COR-L47 (cell line): ENCODE measurements at regions not wholly inside any gene's neighbourhood (a gene's known extent, or its start where the extent isn't known, plus 50 kb on each side); places are given as distances from the start of the nearest gene placed in this dataset.

ENCODE experiments used
- DNase-seq: peaks from one replicate; lab custom pipeline; 2025; lab: John Stamatoyannopoulos, UW

DNA sequence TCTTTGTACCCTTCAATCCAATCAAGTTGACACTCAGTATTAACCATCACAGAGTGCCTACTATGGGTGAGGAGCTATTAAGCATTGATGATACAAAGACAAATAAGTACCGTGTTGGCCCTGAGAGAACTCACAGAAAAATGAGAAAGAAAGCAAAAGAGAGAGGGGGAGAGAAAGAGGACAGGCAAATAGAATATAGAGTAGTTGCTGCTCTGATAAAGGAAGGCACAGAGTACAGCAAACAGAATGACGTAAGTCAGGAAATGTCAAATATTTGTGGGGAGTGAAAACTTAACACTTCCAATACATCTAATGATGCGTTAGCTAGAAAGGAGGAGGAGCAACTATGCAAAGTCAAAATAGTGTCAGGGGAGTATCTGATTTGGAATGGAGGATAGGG, 320.6 kb upstream of the KCNH8 start:
- no peak for DNase-seq

DNA sequence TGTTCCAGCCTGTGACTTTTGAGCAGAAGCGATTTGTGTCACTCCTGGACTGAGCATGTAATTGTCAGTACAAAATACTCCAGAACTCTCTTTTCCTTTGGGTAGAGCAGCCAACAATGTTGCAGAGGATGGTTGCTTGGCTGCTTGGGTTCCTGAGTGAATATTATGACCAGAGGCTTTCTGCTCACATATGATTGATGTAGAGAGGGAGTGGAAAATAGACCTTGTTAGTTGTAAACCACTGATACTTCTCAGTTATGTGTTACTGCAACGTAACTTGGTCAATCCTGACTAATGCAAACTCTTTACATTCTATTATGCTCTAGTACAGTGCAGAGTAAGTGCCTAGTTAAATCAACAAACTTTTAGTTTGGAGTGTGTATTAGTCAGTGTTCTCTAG, 322.6 kb upstream of the KCNH8 start:
- DNase-seq = no peak

DNA sequence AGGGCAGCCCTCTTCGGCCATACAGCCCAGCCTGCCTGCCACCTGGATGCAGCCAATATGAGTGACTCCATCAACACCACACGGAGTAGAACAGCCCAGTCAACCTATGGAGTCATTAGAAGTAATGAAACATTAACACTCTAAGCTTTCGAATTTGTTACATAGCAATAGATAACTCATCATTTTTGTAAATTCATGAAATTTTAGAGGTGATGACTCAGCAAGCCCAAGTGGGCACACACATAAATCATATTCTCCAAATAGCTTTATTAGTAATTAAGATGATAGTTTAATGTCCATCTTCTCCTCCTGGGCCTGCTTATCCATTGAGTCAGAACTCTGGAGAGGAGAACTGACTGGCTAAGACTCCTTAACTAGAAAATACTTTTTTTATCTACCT, 335.0 kb upstream of the KCNH8 start:
- no peak for DNase-seq

DNA sequence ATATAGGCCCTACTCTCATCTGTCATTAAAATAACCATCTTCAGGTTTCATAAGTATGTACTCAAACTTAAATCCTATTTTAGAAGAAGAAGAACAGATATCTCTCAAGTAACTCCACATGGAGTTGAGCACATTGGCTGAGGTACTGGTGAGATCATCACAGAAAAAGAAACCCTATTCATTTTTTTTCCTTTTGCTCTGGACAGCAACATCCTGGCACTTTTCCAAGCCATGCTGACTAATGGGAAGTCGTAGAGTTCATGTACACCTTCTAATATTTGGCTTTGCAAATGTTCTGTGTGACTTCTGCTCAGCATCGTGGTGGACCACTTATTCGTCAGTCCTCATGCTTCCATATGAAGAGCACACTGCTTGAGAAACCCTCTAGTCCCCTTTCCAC, 336.0 kb upstream of the KCNH8 start:
- DNase-seq = no peak

DNA sequence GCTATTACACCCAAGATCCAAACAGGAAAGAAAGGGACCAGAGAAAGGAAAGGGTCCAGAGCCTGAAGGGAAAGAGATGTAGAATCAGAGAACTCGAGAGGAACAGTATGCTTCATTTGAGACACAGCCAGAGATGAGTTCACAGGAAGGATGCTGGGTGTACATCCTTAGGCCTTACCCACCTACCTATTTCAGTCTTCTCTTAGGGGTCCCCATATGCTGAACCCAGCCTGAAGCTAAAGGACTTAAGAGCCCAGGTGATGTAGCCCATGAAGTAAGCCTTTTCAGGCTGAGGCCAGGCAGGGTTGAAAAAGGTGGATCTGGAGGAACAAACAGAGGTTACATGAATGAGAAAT, 338.0 kb upstream of the KCNH8 start:
- no peak for DNase-seq

DNA sequence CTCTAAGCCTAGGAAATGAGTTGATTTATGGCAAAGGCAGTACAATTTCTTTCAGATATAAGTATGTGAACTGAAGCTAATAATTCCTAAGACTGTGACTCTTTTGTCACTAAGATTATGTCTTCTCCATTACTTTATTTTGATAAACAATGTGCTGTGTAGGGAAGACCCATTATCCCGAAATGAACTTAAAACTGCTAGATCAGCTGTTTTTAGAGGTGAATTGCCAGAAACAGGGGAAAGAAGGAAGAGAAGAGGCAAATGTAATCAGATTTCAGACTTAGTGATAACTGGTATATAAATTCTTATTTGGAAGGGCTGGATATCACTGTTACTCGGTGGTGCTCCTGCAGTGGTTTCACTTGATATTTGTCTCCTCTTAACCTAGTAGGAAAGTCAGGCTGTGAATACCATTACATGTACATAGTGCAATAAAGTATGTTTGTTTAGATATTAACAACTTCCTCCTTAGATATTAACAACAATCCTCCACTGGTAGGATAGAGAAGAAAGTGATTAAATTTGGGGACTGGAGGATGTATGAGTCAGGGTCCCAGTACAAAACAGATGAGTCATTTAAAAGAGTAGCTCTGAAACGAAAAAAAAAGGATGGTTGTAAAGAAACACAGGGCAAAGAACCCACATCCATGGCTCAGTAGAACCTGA, 338.5 kb upstream of the KCNH8 start:
- no peak for DNase-seq

DNA sequence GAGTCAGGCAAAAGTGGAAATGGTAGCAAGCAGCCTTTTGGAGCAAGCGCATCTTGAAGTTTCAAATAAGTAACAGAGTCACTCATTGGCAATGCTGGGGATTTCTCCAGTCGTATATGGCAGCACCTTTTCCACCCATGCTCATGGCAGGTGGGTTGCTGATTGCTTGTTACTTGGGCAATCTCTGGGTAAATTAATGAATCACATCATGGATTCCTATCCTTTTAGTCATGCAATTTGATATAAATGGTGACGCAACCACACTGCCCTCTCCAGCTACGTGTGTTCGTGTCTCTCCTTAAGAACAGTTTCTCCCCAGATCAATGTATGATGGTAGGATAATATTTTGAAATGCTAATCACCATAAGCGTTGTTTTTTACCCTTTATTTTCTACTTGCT, 339.9 kb upstream of the KCNH8 start:
- no peak for DNase-seq

DNA sequence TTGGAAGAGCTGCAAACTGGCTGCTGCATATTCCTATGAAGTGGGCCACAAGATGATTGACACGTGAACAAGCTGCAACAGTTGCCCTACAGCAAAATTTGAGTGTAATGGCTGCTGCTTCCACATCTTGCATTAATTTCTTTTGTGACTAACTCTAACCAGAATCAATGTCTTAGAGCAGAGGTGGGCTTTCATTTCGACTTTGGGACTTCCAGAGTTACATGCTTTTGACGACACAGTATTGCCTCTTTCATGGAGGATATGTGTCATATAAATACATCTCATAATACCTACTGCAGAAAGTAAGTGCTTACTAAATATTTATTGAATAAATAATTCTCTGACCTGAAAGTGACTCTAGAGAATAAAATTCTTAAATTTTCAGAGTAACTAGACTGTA, 340.7 kb upstream of the KCNH8 start:
- no peak for DNase-seq

DNA sequence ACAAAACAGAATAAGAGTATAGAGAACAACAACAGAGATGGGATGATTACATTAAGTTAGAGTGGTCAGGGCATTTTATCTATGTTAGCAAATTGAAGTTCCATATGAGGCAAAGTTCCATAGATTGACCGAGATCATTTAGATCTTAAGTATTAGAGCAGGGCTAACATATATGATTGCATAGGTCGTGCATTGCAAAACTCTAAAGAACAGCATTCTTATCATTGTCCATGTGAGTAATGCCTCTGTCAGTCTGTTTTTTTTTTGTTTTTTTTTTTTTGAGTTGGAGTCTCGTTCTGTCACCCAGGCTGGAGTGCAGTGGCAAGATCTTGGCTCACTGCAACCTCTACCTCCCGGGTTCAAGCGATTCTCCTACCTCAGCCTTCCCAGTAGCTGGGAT, 341.7 kb upstream of the KCNH8 start:
- no peak for DNase-seq

DNA sequence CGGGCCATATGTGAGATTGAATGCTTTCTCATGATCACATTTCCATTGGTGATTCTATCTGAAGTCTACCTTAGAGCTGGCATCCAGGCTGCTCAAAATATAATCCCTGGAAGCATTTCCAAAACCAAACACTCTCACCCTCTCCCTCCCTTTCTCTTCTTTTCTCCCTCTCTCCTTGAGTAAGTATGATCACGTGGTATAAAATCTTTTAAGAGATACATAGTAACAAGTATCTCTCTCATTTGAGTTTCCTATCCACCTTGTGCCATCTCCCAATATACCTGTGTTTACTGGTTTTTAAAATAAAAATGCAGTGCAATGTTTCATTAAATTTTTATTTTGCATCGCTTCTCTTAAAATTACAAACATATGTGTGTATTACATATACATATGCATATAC, 350.9 kb upstream of the KCNH8 start:
- DNase-seq = no peak

DNA sequence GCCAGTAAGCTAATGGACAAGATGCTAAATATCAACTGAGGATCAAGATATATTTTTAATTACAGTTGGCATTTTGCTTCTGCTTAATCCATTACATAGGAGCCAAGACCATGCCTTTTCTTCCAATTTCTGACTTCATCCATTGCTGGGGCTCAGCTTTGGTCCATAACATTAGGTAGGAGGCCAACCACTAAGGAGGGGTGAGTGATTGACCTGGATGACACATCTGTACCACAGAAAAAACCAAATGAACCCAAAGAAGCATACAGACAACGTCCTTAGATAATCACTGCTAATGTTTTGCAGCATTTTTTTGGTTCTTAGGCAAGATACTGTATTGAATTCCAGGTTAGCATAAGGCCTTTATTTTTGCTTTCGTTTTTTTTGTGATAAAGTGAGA, 353.2 kb upstream of the KCNH8 start:
- DNase-seq = no peak

DNA sequence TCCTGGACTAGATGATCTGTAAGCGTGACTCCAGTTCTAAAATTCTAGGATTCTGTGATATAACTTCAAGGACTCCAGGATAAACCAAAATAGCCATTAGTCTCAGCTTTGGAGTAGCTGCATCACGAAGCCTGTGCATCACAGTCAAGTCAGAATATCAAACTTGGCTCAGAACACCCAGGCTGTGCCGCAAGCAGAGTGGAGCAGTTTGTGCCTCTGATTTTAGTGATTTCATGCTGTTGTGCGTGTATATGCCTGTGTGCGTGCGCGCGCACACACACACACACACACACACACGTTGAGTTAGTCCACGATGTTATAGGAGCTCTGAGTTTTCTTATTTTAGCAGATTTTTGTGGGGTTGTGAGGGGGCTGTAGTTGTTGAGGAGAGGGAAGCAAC, 356.6 kb upstream of the KCNH8 start:
- no peak for DNase-seq

DNA sequence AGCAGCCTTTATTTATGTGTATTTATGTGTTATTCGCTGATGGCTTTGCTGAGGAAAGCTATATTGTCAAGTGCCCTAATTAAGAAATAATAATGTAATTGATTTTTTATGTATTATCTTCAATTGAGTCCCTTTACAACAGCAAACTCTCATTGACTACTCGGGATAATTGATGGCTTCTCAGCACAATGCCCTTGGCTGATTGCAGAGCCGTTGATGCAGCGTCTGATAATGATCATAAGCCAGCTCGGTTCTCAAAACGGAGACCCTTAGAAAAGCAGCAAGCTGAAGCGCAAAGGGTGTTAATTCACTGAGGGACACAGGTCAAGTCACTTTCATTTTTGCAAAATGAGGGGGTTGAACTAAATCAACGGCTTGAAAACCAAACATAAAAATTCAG, 357.1 kb upstream of the KCNH8 start:
- no peak for DNase-seq

DNA sequence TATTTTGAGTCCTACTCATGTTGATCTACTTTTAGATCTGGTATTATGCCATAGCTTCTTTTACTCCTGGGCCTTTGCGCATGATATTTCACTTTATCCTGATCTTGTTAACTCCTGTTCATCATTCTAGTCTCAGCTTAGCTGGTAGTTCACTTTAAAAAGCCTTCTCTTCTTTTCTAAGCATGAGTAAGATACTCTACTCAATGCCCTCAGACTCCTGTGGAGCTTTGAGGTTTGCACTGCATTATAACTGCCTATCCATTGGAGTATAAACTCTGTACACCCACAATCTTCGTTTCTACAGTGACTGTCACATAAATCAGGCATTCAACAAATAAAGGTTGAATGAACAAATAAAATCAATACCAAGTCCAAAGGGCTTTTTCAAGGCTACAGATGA, 357.9 kb upstream of the KCNH8 start:
- DNase-seq = no peak

DNA sequence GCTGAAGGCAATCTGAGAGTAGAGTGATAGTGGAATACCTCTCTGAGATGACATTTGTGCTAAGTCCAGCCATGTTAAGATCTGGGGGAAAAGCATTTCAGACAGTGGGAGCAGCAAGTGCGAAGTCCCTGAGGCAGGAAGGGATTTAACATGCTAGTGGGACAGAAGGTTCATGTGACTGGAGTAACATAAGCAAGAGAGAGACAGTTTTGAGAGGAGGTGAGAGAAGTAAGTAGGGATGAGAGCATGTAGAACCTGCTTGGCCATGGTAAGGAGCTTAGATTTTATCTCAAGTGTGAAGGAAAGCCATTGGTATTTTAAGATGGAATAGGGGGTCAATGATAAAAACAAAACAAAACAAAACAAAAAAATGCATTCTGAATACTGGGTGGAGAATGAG, 358.6 kb upstream of the KCNH8 start:
- no peak for DNase-seq

DNA sequence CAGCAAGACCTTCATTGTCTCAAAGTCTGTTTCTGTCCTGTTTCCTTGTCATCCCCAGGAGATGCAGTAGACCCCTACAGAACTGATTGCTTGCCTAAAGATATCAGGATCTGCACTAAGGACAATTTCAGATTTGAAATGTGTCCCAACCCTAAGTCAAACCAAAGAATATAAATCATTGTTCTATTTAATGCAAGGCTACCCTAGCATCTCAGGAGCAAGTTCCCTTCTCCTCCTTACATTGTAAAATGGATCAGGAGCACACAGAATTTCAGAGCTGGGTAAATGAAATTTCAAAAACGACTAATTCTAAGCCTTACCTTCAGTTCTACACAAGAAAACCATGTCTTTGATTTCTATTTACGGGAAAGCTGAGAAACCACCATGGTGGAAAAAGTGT, 360.9 kb upstream of the KCNH8 start:
- DNase-seq = no peak

DNA sequence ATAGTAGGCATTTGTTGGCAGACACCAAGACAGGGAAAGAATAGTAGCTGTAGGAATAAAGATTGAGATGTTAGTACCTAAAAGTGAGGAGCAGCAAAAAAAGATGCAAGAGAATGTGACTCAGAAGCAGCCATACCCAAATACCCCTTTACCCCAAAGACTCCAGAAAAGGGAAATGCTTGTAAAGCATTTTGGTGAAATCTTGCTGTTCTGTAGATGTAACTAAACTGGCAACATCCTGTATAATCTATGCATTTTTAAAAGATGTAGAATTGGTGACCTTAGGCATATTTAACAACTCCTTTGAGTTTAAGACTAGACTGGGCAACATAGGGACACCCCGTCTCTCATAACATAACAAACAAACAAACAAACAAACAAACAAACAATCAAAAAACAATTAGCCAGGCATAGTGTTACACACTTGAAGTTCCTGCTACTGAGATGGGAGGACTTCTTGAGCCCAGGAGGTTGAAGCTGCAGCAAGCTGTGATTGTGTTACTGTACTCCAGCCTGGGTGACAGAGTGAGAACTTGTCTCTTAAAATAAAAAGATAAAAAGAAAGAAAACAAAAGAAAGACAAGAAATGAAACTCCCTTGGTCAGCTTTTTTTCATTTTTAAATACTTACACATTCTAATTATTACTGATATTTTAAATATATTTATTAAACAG, 361.5 kb upstream of the KCNH8 start:
- DNase-seq = no peak

DNA sequence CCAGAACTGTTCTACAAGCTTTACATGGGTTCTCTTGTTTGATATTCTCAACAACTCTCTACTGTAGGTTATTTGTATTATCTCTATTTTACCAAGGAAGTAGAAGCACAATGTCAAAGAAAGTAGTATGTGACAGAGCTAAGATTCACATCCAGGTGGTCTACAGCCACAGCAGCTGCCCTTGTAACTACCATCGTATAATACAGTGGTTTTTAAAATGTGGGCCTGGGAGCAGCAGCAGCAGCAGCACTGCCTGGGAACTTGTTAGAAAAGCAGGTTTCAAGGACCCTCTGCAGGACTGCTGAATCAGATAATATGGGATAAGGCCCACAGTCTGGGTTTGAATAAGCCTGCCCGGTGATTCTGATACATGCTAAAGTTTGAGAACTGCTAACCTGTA, 357.1 kb upstream of the SATB1 start:
- no peak for DNase-seq

DNA sequence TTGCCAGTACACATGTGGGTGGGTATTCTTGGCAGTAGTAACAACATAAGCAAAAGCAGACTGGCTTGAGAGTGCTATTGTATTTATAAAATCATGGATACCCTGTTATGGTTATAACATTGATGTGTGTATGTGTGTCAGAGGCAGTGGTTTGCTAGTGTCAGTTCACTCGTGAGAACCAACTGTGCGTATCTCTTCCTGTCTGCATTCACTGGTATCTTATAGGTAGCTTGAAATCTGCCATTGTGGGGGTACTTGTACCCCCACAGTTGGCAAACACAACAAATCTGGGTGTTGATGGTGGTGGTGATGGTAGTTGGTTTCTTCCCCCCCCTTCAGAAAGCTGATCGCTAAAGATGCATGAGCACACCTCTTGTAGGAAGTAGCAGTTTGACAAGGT, 355.8 kb upstream of the SATB1 start:
- no peak for DNase-seq

DNA sequence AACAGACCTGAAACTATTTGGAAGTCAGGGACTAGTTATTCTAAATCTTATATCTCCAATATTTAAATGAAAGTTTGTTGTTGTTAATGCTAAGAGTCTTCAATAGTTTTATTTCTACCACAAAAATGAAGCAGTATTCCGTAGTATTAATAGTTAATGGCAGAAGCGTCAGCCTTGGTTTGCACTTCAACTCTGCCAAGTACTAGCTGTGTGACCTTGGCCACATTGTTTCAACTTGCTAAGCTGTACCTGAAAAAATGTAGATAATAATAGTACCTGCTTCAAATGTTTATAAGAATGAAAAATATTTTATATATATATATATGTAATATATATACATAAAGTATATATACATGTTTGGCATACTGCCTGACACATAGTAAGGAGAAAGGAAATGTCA, 354.6 kb upstream of the SATB1 start:
- DNase-seq = no peak

DNA sequence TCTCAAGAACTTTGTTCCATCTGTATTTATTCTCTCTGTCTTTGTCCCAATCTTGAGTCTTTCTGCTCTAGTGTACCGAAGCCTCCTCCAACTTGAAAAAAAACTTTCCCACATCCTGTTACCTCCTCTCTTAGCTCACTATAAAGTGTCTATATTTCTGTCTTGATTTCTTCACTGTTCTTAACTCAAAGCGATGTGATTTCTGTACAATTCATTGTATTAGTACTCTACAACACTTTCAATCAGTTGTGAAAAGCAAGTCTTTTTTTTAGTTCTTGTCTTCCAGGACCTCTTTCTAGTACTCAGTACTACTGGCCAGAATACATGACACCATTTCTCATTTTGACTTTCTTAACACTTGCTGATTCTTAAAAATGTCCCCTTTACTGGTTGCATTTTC, 353.5 kb upstream of the SATB1 start:
- DNase-seq = no peak

DNA sequence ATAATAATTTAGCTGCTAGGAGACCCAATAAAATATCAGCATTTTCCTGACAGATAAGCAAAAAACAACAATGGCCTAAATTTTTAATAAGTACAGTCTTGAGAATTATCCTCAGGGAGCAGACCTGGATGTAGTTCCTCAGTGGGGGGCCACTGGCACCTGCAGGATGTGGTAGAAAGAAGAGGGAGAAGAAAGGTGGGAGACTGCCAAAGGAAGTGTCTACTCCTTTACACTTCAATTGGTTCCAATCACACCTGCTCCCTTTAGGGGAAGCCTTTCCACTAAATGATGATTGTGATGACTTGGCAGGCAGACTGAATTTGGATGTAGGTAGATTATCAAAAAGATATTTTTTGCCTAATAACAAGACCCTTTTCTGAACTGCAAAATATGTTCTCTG, 353.0 kb upstream of the SATB1 start:
- DNase-seq = no peak

DNA sequence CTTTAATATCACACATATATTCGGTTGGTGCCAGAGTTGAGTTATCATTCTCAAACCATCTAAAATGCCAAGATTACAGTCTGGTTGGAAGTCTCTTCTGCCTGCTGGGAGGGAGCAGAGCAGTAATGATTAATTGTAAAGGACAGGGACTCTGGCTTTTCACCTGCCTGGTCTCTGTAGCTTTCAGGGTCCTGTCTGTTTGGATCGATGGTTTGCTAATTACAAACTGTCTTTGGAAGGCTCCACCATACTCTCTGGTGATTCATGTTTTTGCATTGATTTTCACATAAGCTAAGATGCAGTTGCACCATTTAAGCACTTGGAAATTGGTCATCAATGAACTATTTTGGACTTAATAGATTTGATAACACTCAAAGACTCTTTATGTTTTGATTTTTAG, 350.4 kb upstream of the SATB1 start:
- DNase-seq = no peak

DNA sequence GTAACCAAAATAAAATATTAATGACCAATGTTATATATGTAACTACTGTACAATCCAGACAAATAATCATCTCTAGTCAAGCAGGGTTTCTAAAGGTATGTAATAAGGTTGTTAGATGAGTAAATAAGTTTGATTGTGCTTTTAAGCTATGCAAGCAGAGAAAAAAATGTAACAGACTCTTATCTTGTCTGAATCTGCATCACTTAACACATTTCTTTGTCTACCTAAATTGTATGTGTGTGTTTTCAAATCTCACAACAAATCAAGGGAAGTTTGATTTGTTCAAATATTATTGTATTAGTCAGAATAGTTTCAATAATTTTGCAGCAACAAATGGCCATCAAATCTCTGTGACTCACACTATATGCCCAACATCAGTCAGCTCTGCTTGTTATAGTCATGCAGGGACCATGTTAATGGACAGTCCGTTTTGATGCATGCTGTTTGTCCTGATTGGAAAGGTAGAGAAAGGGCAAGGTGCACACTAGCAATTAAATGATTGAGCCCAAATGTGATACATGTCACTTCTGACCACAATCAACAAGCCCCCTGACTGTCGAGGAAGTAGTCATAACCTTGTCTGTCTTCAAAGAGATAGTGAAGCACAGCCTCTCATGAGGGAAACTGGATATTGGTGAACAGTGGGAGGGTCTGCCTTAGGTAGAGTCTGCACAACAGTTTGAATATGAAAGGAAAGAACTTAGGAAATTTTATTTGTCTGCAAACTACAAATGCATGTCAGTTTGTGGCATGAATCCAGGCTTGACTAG, 349.4 kb upstream of the SATB1 start:
- no peak for DNase-seq
